ENCODE measurements at regions not wholly inside any gene's neighbourhood (a gene's known extent, or its start where the extent isn't known, plus 50 kb on each side); places are given as distances from the start of the nearest gene placed in this dataset.
"Not testable (repeated sequence)": the region's sequence is repeated elsewhere in the genome, so short reads cannot be mapped to it uniquely, and the experiment has no call there.

DNA sequence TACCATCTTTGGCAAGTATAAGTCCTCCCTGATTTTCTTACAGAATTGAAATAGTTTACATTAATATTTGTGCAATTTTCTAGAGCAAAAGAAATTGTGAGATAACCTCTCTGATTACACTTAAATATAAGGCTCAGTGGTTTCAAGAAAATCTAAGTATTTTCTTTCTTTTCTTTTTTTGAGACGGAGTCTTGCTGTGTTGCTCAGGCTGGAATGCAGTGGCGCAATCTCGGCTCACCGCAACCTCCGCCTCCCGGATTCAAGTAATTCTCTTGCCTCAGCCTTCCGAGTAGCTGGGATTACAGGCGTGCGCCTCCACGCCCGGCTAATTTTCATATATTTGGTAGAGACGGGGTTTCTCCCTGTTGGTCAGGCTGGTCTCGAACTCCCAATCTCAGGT, 813.9 kb upstream of the SLC10A2 start:
- H3K27ac ChIP-seq (ENCODE audit: low read depth in 1 of 3, low read length in 2 of 3); H3K4me1 ChIP-seq (ENCODE audit: control insufficient read depth in 3 of 3, insufficient read depth in 2 of 3, low read depth in 1 of 3, low read length in 2 of 3); FAIRE-seq; H3K9me3 ChIP-seq (ENCODE audit: control insufficient read depth in 2 of 2, insufficient read depth in 1 of 2, low read depth in 1 of 2, low read length in 1 of 2); H3K27me3 ChIP-seq (ENCODE audit: control insufficient read depth in 3 of 3, insufficient read depth in 3 of 3, low read length in 3 of 3); H3K4me3 ChIP-seq (ENCODE audit: low read depth in 1 of 3, low read length in 3 of 3); DNase-seq; H3K36me3 ChIP-seq (ENCODE audit: control insufficient read depth in 3 of 3, insufficient read depth in 2 of 3, low read depth in 1 of 3, low read length in 3 of 3): not testable (repeated sequence)
- WGBS, 3 donors: 91 to 94% (median 93%) methylated on average over 13 of the region's 13 CpGs

DNA sequence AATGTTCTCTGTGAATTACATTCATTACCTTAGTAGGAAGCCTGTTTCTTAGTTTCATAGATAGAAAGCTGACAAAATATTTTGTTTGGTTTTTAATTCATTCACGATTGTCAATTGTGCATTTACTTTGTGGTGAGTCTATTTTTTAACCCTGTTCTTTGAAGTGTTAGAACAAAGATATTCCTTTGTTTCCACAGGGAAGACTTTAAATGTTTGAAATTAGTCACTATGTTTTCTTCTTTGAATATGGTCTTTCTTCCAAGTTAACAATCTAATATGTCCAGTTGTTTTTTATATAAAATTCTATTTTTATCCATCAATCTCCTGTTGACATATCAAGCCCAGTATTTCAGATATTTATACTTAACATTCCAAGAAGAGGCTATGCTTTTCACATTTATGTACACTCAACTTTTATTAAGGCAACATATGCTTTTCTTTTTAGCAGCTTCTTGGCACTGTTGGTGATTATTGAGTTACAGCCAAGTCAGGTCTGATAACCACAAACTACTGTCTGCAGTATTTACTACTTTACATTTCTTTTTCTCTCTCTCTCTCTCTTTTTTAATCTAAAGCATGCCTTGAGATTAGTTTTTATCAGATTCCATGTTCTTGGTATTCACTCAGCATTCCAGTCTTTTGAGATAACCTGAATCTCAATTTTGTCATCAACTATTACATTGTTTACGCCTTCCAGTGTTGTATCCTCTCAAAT, 812.8 kb upstream of the SLC10A2 start:
- no peak for FAIRE-seq
- 74 to 82% (median 75%) methylated on average over 2 of the region's 2 CpGs for WGBS, 3 donors

DNA sequence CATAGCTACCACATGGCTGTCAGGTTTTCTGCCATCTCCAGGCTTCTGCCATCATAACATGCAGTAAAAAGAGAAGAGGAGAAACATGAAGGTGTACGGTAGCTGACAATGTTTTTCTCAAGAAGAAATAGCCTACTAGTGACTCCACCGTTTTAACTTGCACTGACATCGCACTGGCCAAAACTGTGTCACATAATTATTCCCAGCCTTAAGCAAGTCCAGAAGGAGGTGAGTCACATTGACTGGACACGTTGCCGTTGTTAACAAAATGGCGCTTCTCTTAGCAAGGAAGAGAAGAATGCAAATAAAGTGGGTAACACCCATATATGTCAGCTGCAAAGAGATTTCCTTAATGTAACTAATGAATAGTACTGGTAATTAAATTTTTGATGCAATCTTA, 810.4 kb upstream of the SLC10A2 start:
- 89 to 93% (median 92%) methylated on average over 6 of the region's 6 CpGs for WGBS, 3 donors
- FAIRE-seq: no peak
- H3K9me3 ChIP-seq (ENCODE audit: control insufficient read depth in 2 of 2, insufficient read depth in 1 of 2, low read depth in 1 of 2, low read length in 1 of 2): no peaks in the 10 kb centered on the region

More for the DNA sequence above, 812.8 kb upstream of the SLC10A2 start:
- no peak overlapping the region for H3K4me3 ChIP-seq (ENCODE audit: low read depth in 1 of 3, low read length in 3 of 3)
- no peak overlapping the region for H3K27ac ChIP-seq (ENCODE audit: low read depth in 1 of 3, low read length in 2 of 3)
- no peaks in the 10 kb centered on the region for H3K4me1 ChIP-seq (ENCODE audit: control insufficient read depth in 3 of 3, insufficient read depth in 2 of 3, low read depth in 1 of 3, low read length in 2 of 3)
- no peaks in the 10 kb centered on the region for H3K36me3 ChIP-seq (ENCODE audit: control insufficient read depth in 3 of 3, insufficient read depth in 2 of 3, low read depth in 1 of 3, low read length in 3 of 3)
- no peaks in the 10 kb centered on the region for H3K9me3 ChIP-seq (ENCODE audit: control insufficient read depth in 2 of 2, insufficient read depth in 1 of 2, low read depth in 1 of 2, low read length in 1 of 2)
- H3K27me3 ChIP-seq (ENCODE audit: control insufficient read depth in 3 of 3, insufficient read depth in 3 of 3, low read length in 3 of 3): no peaks in the 10 kb centered on the region
- no peak for DNase-seq

DNA sequence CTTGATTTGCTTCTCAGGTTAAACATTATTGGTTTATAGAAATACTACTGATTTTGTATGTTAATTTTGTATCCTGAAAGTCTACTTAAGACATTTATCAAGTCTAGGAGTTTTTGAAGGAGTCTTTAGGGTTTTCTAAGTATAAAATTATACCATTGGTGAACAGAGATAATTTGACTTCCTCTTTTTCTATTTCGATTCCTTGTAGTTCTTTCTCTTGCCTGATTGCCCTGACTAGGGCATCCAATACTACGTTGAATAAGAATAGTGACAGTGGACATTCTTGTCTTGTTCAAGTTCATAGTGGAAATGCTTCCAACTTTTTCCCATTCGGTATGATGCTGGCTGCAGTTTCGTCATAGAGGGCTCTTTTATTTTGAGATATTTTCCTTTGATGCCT, 807.5 kb upstream of the SLC10A2 start:
- Histone ChIP-seq H3K36me3 (ENCODE audit: control insufficient read depth in 3 of 3, insufficient read depth in 2 of 3, low read depth in 1 of 3, low read length in 3 of 3) (no peaks in the 10 kb centered on the region), H3K9me3 (ENCODE audit: control insufficient read depth in 2 of 2, insufficient read depth in 1 of 2, low read depth in 1 of 2, low read length in 1 of 2) (no peaks in the 10 kb centered on the region), H3K4me1 (ENCODE audit: control insufficient read depth in 3 of 3, insufficient read depth in 2 of 3, low read depth in 1 of 3, low read length in 2 of 3) (no peaks in the 10 kb centered on the region), H3K27me3 (ENCODE audit: control insufficient read depth in 3 of 3, insufficient read depth in 3 of 3, low read length in 3 of 3) (no peaks in the 10 kb centered on the region), H3K4me3 (ENCODE audit: low read depth in 1 of 3, low read length in 3 of 3) (no peak overlapping the region), H3K27ac (ENCODE audit: low read depth in 1 of 3, low read length in 2 of 3) (no peak overlapping the region)
- 70 to 79% (median 78%) methylated on average over 4 of the region's 4 CpGs for whole genome bisulfite sequencing, 3 donors
- DNase-seq (no peak), FAIRE-seq (no peak)

More for the DNA sequence above, 810.4 kb upstream of the SLC10A2 start:
- H3K4me3 ChIP-seq (ENCODE audit: low read depth in 1 of 3, low read length in 3 of 3): no peak overlapping the region
- no peak overlapping the region for H3K27ac ChIP-seq (ENCODE audit: low read depth in 1 of 3, low read length in 2 of 3)
- no peaks in the 10 kb centered on the region for H3K27me3 ChIP-seq (ENCODE audit: control insufficient read depth in 3 of 3, insufficient read depth in 3 of 3, low read length in 3 of 3)
- DNase-seq: no peak
- H3K4me1 ChIP-seq (ENCODE audit: control insufficient read depth in 3 of 3, insufficient read depth in 2 of 3, low read depth in 1 of 3, low read length in 2 of 3): no peaks in the 10 kb centered on the region
- no peaks in the 10 kb centered on the region for H3K36me3 ChIP-seq (ENCODE audit: control insufficient read depth in 3 of 3, insufficient read depth in 2 of 3, low read depth in 1 of 3, low read length in 3 of 3)

DNA sequence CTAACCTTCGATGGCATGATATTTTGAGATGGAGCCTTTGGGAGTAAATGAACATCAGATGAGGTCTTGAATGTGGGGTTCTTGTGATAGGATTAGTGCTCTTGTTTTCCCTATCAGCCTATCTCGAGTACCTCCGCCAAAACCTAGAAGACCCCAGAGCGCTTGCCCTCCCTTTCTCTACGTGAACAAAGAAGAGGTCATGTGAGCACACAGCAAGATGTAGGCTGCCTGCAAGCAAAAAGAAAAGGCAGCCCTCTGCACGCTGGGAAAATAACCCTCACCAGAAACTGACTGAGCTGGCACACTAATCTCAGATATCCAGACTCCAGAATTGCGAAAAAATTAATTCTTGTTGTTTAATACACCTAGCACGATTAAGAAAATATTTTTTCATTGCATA, 799.8 kb upstream of the SLC10A2 start:
- H3K36me3 ChIP-seq (ENCODE audit: control insufficient read depth in 3 of 3, insufficient read depth in 2 of 3, low read depth in 1 of 3, low read length in 3 of 3): no peaks in the 10 kb centered on the region
- H3K27me3 ChIP-seq (ENCODE audit: control insufficient read depth in 3 of 3, insufficient read depth in 3 of 3, low read length in 3 of 3): no peaks in the 10 kb centered on the region
- H3K27ac ChIP-seq (ENCODE audit: low read depth in 1 of 3, low read length in 2 of 3): no peak overlapping the region
- no peaks in the 10 kb centered on the region for H3K4me1 ChIP-seq (ENCODE audit: control insufficient read depth in 3 of 3, insufficient read depth in 2 of 3, low read depth in 1 of 3, low read length in 2 of 3)
- 71 to 78% (median 78%) methylated on average over 8 of the region's 8 CpGs for WGBS, 3 donors
- DNase-seq (no peak), FAIRE-seq (no peak)
- no peaks in the 10 kb centered on the region for H3K9me3 ChIP-seq (ENCODE audit: control insufficient read depth in 2 of 2, insufficient read depth in 1 of 2, low read depth in 1 of 2, low read length in 1 of 2)
- H3K4me3 ChIP-seq (ENCODE audit: low read depth in 1 of 3, low read length in 3 of 3): no peak overlapping the region

DNA sequence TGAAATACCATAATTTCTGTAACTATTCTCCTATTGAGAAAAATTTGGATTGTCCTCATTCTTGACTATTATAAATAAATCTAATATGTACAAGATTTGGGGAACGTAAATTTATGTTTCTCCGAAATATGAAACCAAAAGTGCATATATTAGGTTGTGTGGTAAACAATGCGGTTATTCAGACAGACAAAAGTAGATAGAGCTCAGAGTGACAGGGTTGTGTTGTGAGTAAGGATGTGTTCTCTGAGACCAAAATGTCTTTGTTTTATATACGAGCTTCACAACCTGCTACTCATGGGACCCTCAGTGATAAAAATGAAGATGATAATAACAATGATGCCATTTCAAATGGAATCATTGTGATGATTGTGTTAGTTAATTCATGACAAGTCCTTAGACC, 796.3 kb upstream of the SLC10A2 start:
- Histone ChIP-seq H3K4me3 (ENCODE audit: low read depth in 1 of 3, low read length in 3 of 3) (no peak overlapping the region), H3K9me3 (ENCODE audit: control insufficient read depth in 2 of 2, insufficient read depth in 1 of 2, low read depth in 1 of 2, low read length in 1 of 2) (no peaks in the 10 kb centered on the region), H3K27ac (ENCODE audit: low read depth in 1 of 3, low read length in 2 of 3) (no peak overlapping the region), H3K27me3 (ENCODE audit: control insufficient read depth in 3 of 3, insufficient read depth in 3 of 3, low read length in 3 of 3) (no peaks in the 10 kb centered on the region), H3K36me3 (ENCODE audit: control insufficient read depth in 3 of 3, insufficient read depth in 2 of 3, low read depth in 1 of 3, low read length in 3 of 3) (no peaks in the 10 kb centered on the region), H3K4me1 (ENCODE audit: control insufficient read depth in 3 of 3, insufficient read depth in 2 of 3, low read depth in 1 of 3, low read length in 2 of 3) (no peaks in the 10 kb centered on the region)
- no peak for DNase-seq
- no peak for FAIRE-seq
- 86 to 90% (median 88%) methylated on average over 4 of the region's 4 CpGs for WGBS, 3 donors

DNA sequence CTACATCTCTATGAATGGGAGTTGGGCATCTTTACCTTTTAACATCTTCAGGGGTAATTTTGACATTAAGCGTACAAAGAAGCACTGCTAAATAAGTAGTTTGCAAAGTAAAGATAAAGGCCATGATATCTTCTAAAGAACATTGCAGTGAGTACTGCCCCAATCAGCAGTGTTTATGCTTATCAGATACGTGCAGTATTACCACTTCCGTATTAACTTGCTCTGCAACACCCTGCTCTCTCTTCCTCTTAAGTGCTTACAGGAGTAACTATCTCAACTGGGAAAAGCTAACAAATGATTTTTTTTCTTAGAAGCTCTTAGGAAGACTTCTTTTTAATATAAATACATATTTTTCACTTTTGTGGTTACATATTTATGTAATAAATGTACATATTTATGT, 793.7 kb upstream of the SLC10A2 start:
- Histone ChIP-seq H3K36me3 (ENCODE audit: control insufficient read depth in 3 of 3, insufficient read depth in 2 of 3, low read depth in 1 of 3, low read length in 3 of 3) (no peaks in the 10 kb centered on the region), H3K9me3 (ENCODE audit: control insufficient read depth in 2 of 2, insufficient read depth in 1 of 2, low read depth in 1 of 2, low read length in 1 of 2) (no peaks in the 10 kb centered on the region), H3K27me3 (ENCODE audit: control insufficient read depth in 3 of 3, insufficient read depth in 3 of 3, low read length in 3 of 3) (no peaks in the 10 kb centered on the region), H3K4me3 (ENCODE audit: low read depth in 1 of 3, low read length in 3 of 3) (no peak overlapping the region), H3K4me1 (ENCODE audit: control insufficient read depth in 3 of 3, insufficient read depth in 2 of 3, low read depth in 1 of 3, low read length in 2 of 3) (no peaks in the 10 kb centered on the region), H3K27ac (ENCODE audit: low read depth in 1 of 3, low read length in 2 of 3) (no peak overlapping the region)
- WGBS, 3 donors: 12 to 35% (median 26%) methylated on average over 3 of the region's 3 CpGs
- DNase-seq: peak in 1 of 2 donors; percentile 1
- FAIRE-seq: peak; percentile 39

DNA sequence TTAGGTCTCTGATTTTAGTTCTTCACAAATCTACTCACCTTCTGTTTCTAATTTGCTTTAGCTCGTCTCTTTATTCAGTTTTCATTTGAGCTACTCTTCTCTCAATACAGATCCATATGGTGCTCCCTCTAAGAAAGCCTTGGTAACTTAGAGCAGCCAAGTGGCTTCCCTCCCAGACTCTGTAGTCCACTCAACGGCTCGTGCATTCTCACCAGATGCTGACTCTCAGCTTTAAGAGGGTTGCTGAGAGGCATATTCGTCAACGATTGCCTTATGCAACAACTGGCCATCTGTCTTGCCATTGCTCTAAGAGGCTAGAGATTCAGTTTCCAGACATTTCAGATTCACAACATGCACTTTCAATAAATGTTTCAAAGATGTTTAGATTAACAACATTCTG, 785.8 kb upstream of the SLC10A2 start:
- Histone ChIP-seq H3K9me3 (ENCODE audit: control insufficient read depth in 2 of 2, insufficient read depth in 1 of 2, low read depth in 1 of 2, low read length in 1 of 2) (no peaks in the 10 kb centered on the region), H3K36me3 (ENCODE audit: control insufficient read depth in 3 of 3, insufficient read depth in 2 of 3, low read depth in 1 of 3, low read length in 3 of 3) (no peaks in the 10 kb centered on the region), H3K4me3 (ENCODE audit: low read depth in 1 of 3, low read length in 3 of 3) (no peak overlapping the region), H3K4me1 (ENCODE audit: control insufficient read depth in 3 of 3, insufficient read depth in 2 of 3, low read depth in 1 of 3, low read length in 2 of 3) (no peaks in the 10 kb centered on the region), H3K27ac (ENCODE audit: low read depth in 1 of 3, low read length in 2 of 3) (no peak overlapping the region), H3K27me3 (ENCODE audit: control insufficient read depth in 3 of 3, insufficient read depth in 3 of 3, low read length in 3 of 3) (no peaks in the 10 kb centered on the region)
- 66 to 79% (median 76%) methylated on average over 5 of the region's 5 CpGs for WGBS, 3 donors
- FAIRE-seq: no peak
- DNase-seq: no peak

DNA sequence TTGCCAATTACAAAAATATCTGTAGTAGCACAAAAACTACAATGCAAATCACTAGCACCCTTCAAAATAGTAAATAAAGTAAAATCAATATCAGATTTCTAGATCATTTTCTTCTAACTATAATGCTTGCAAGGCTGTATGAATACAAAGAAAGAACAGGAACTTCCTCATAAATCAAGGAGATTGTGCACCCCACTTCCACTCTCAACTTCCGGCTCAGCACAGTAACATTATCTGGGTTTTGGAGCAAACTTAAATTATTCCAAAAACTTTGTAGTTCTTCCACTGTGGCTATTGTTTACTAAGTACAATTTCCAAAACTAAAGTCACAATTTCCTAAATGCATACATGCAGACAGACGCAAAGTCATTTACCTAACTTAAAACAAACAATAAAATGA, 778.3 kb upstream of the SLC10A2 start:
- Histone ChIP-seq H3K4me3 (ENCODE audit: low read depth in 1 of 3, low read length in 3 of 3) (no peak overlapping the region), H3K27ac (ENCODE audit: low read depth in 1 of 3, low read length in 2 of 3) (no peak overlapping the region), H3K9me3 (ENCODE audit: control insufficient read depth in 2 of 2, insufficient read depth in 1 of 2, low read depth in 1 of 2, low read length in 1 of 2) (no peaks in the 10 kb centered on the region), H3K36me3 (ENCODE audit: control insufficient read depth in 3 of 3, insufficient read depth in 2 of 3, low read depth in 1 of 3, low read length in 3 of 3) (no peaks in the 10 kb centered on the region), H3K4me1 (ENCODE audit: control insufficient read depth in 3 of 3, insufficient read depth in 2 of 3, low read depth in 1 of 3, low read length in 2 of 3) (no peaks in the 10 kb centered on the region), H3K27me3 (ENCODE audit: control insufficient read depth in 3 of 3, insufficient read depth in 3 of 3, low read length in 3 of 3) (no peaks in the 10 kb centered on the region)
- FAIRE-seq: no peak
- WGBS, 3 donors: 65 to 79% (median 73%) methylated on average over 2 of the region's 2 CpGs
- DNase-seq: no peak
